Endodermal cell (in vitro differentiated cells): ENCODE measurements at regions not wholly inside any gene's neighbourhood (a gene's known extent, or its start where the extent isn't known, plus 50 kb on each side); places are given as distances from the start of the nearest gene placed in this dataset.

ENCODE experiments used
- DNase-seq: peaks from one replicate; pipeline ENCODE4 v3.0.0-alpha.2; 2017
- H3K27ac ChIP-seq: 2 replicates; pipeline ENCODE4 v1.5.1; 2013; ENCODE audit warnings: mild to moderate bottlenecking, low read depth, low read length, moderate library complexity
- H3K27me3 ChIP-seq: 2 replicates; pipeline ENCODE4 v1.6.1; 2013; ENCODE audit warnings: mild to moderate bottlenecking, low read length, moderate library complexity; ENCODE audit not compliant: insufficient read depth, control insufficient read depth, poor library complexity, severe bottlenecking
- H3K36me3 ChIP-seq: 2 replicates; pipeline ENCODE4 v1.7.0; 2013; ENCODE audit warnings: mild to moderate bottlenecking, low read length, moderate library complexity; ENCODE audit not compliant: control insufficient read depth, insufficient read depth
- H3K4me1 ChIP-seq: one replicate; pipeline ENCODE4 v1.7.0; 2013; ENCODE audit warnings: low read length; ENCODE audit not compliant: control insufficient read depth, insufficient read depth
- H3K4me3 ChIP-seq: 2 replicates; pipeline ENCODE4 v1.5.1; 2013; ENCODE audit warnings: mild to moderate bottlenecking, low read length, moderate library complexity
- H3K9ac ChIP-seq: 2 replicates; pipeline ENCODE4 v1.6.1; 2013; ENCODE audit warnings: mild to moderate bottlenecking, low read length, moderate library complexity; ENCODE audit not compliant: poor library complexity, severe bottlenecking; ENCODE audit errors: extremely low read depth
- H3K9me3 ChIP-seq: 2 replicates; pipeline ENCODE4 v1.6.1; 2013; ENCODE audit warnings: mild to moderate bottlenecking, low read length, moderate library complexity; ENCODE audit not compliant: control insufficient read depth
- H3K27ac Mint-ChIP-seq: 2 replicates; pipeline ENCODE4 v1.8.0; 2020; ENCODE audit warnings: mixed read lengths
- H3K27me3 Mint-ChIP-seq: 2 replicates; pipeline ENCODE4 v1.8.0; 2021; ENCODE audit warnings: mild to moderate bottlenecking, mixed read lengths; ENCODE audit not compliant: insufficient read depth
- H3K36me3 Mint-ChIP-seq: 2 replicates; pipeline ENCODE4 v1.8.0; 2020; ENCODE audit warnings: low read depth, mixed read lengths
- H3K4me1 Mint-ChIP-seq: 2 replicates; pipeline ENCODE4 v1.8.0; 2020; ENCODE audit warnings: mixed read lengths
- H3K4me3 Mint-ChIP-seq: 2 replicates; pipeline ENCODE4 v1.8.0; 2020; ENCODE audit warnings: mild to moderate bottlenecking, moderate library complexity, mixed read lengths
- H3K9me3 Mint-ChIP-seq: 2 replicates; pipeline ENCODE4 v1.8.0; 2020; ENCODE audit warnings: mild to moderate bottlenecking, mixed read lengths
- CTCF ChIP-seq: fragments of 200-600 bp; sonication (generic); conservative IDR thresholded peaks from 2 replicates; pipeline ENCODE4 v1.5.0; 2021; ENCODE audit warnings: antibody characterized with exemption, mild to moderate bottlenecking
- WGBS, 2 experiments: methylation state at CpG; one replicate each; pipeline versions ENCODE4 v1.1.5 to v1.1.7; 2013; ENCODE audit warnings: missing lambda C conversion rate in 2 of 2, mixed read lengths in 1 of 2; ENCODE audit not compliant: insufficient coverage in 1 of 2, insufficient read length in 1 of 2; 5-methylcytosine and 5-hydroxymethylcytosine counted together

- Histone ChIP-seq H3K9me3 (peaks cover 5% of the 10 kb centered on the region), H3K4me3 (no peak overlapping the region), H3K27me3 (no peaks in the 10 kb centered on the region), H3K36me3 (no peaks in the 10 kb centered on the region), H3K9ac (no peak overlapping the region), H3K27ac (no peak overlapping the region), H3K4me1 (no peaks in the 10 kb centered on the region)
- Mint-ChIP-seq H3K9me3 (peaks cover 6% of the 10 kb centered on the region), H3K4me1 (peaks cover 30% of the 10 kb centered on the region), H3K27me3 (no peaks in the 10 kb centered on the region), H3K4me3 (no peak overlapping the region), H3K36me3 (no peaks in the 10 kb centered on the region), H3K27ac (no peak overlapping the region)
- 87 to 93% methylated on average over 5 of the region's 5 CpGs for WGBS, 2 experiments
- no peak for TF ChIP-seq CTCF
- no peak for DNase-seq
Observed at GRCh38 chr12:116433249-116433648, 125.9 kb upstream of the MAP1LC3B2 start.

GRCh38 chr12:116434155-116435011 lies 124.8 kb upstream of the MAP1LC3B2 start:
- peaks cover 5% of the 10 kb centered on the region for H3K9me3 ChIP-seq
- H3K4me3 ChIP-seq: no peak overlapping the region
- H3K27ac ChIP-seq: no peak overlapping the region
- peaks cover 6% of the 10 kb centered on the region for H3K9me3 Mint-ChIP-seq
- H3K27ac Mint-ChIP-seq: no peak overlapping the region
- peaks cover 25% of the 10 kb centered on the region for H3K4me1 Mint-ChIP-seq
- 49 to 53% methylated on average over 6 to 16 of the region's 17 CpGs for WGBS, 2 experiments
- H3K9ac ChIP-seq: no peak overlapping the region
- H3K27me3 ChIP-seq: no peaks in the 10 kb centered on the region
- H3K36me3 ChIP-seq: no peaks in the 10 kb centered on the region
- no peaks in the 10 kb centered on the region for H3K36me3 Mint-ChIP-seq
- TF ChIP-seq CTCF: no peak
- no peaks in the 10 kb centered on the region for H3K27me3 Mint-ChIP-seq
- H3K4me3 Mint-ChIP-seq: no peak overlapping the region
- DNase-seq: peak; percentile 95
- H3K4me1 ChIP-seq: no peaks in the 10 kb centered on the region

GRCh38 chr12:116435984-116436383 lies 123.2 kb upstream of the MAP1LC3B2 start:
- DNase-seq: no peak
- 90 to 95% methylated on average over 3 of the region's 3 CpGs for WGBS, 2 experiments
- no peak for TF ChIP-seq CTCF
- no peaks in the 10 kb centered on the region for H3K4me1 ChIP-seq
- H3K4me3 ChIP-seq: no peak overlapping the region
- Mint-ChIP-seq H3K36me3 (no peaks in the 10 kb centered on the region), H3K27ac (no peak overlapping the region), H3K4me3 (no peak overlapping the region), H3K9me3 (peaks cover 6% of the 10 kb centered on the region), H3K4me1 (peaks cover 22% of the 10 kb centered on the region), H3K27me3 (no peaks in the 10 kb centered on the region)
- H3K9me3 ChIP-seq: peaks cover 5% of the 10 kb centered on the region
- no peak overlapping the region for H3K9ac ChIP-seq
- H3K27me3 ChIP-seq: no peaks in the 10 kb centered on the region
- H3K36me3 ChIP-seq: no peaks in the 10 kb centered on the region
- H3K27ac ChIP-seq: no peak overlapping the region
